ENCODE measurements at regions not wholly inside any gene's neighbourhood (a gene's known extent, or its start where the extent isn't known, plus 50 kb on each side); places are given as distances from the start of the nearest gene placed in this dataset.

- H3K36me3 ChIP-seq (replicated peaks; ENCODE audit: insufficient read depth, low read length): no peaks in the 10 kb centered on the region
- H3K27me3 ChIP-seq (replicated peaks; ENCODE audit: insufficient read depth, low read length): no peaks in the 10 kb centered on the region
- no peak for DNase-seq
- TF ChIP-seq CTCF (IDR thresholded peaks at IDR 0.05; ENCODE audit: low read length) (no peak), EZH2phosphoT487 (IDR thresholded peaks at IDR 0.05; ENCODE audit: low read length) (no peak), EZH2 (optimal IDR thresholded peaks at IDR 0.05; ENCODE audit: low read depth, low read length) (no peak)
- no peaks in the 10 kb centered on the region for H3K4me1 ChIP-seq (ENCODE audit: low read length)
- no peaks in the 10 kb centered on the region for H3K9me2 ChIP-seq (replicated peaks; ENCODE audit: insufficient read depth, low read length)
- H4K20me1 ChIP-seq (ENCODE audit: insufficient read depth, low read length): no peaks in the 10 kb centered on the region
- H3F3A ChIP-seq (ENCODE audit: insufficient read depth, low read length): no peaks in the 10 kb centered on the region
- H3K4me2 ChIP-seq (ENCODE audit: low read depth, low read length): no peak overlapping the region
- H3K4me3 ChIP-seq (ENCODE audit: low read length): no peak overlapping the region
- no peaks in the 10 kb centered on the region for H3K79me2 ChIP-seq (ENCODE audit: low read length)
- H3K27ac ChIP-seq (ENCODE audit: low read length): no peak overlapping the region
- no peak overlapping the region for H3K9ac ChIP-seq (ENCODE audit: low read length)
- no peak overlapping the region for H2AFZ ChIP-seq (ENCODE audit: low read length)
- H3K9me3 ChIP-seq (replicated peaks; ENCODE audit: insufficient read depth, low read length): no peaks in the 10 kb centered on the region
Observed at GRCh38 chr4:180197471-180197870, 2045.7 kb upstream of the TENM3 start.

- TF ChIP-seq EZH2 (optimal IDR thresholded peaks at IDR 0.05; ENCODE audit: low read depth, low read length) (no peak), CTCF (IDR thresholded peaks at IDR 0.05; ENCODE audit: low read length) (no peak), EZH2phosphoT487 (IDR thresholded peaks at IDR 0.05; ENCODE audit: low read length) (no peak)
- Histone ChIP-seq H3K27ac (ENCODE audit: low read length) (no peak overlapping the region), H3K9me3 (replicated peaks; ENCODE audit: insufficient read depth, low read length) (no peaks in the 10 kb centered on the region), H3K9ac (ENCODE audit: low read length) (no peak overlapping the region), H3K79me2 (ENCODE audit: low read length) (no peaks in the 10 kb centered on the region), H3K4me1 (ENCODE audit: low read length) (no peaks in the 10 kb centered on the region), H3K9me2 (replicated peaks; ENCODE audit: insufficient read depth, low read length) (no peaks in the 10 kb centered on the region), H3K27me3 (replicated peaks; ENCODE audit: insufficient read depth, low read length) (no peaks in the 10 kb centered on the region), H2AFZ (ENCODE audit: low read length) (no peak overlapping the region), H3F3A (ENCODE audit: insufficient read depth, low read length) (no peaks in the 10 kb centered on the region), H3K4me2 (ENCODE audit: low read depth, low read length) (no peak overlapping the region), H4K20me1 (ENCODE audit: insufficient read depth, low read length) (no peaks in the 10 kb centered on the region), H3K4me3 (ENCODE audit: low read length) (no peak overlapping the region), H3K36me3 (replicated peaks; ENCODE audit: insufficient read depth, low read length) (no peaks in the 10 kb centered on the region)
- DNase-seq: no peak
Observed at GRCh38 chr4:180203349-180203748, 2039.9 kb upstream of the TENM3 start.

- no peaks in the 10 kb centered on the region for H3K9me3 ChIP-seq (replicated peaks; ENCODE audit: insufficient read depth, low read length)
- no peaks in the 10 kb centered on the region for H3K4me1 ChIP-seq (ENCODE audit: low read length)
- no peak overlapping the region for H3K9ac ChIP-seq (ENCODE audit: low read length)
- H3K27ac ChIP-seq (ENCODE audit: low read length): no peak overlapping the region
- no peak overlapping the region for H2AFZ ChIP-seq (ENCODE audit: low read length)
- no peak overlapping the region for H3K4me3 ChIP-seq (ENCODE audit: low read length)
- TF ChIP-seq CTCF (IDR thresholded peaks at IDR 0.05; ENCODE audit: low read length) (no peak), EZH2phosphoT487 (IDR thresholded peaks at IDR 0.05; ENCODE audit: low read length) (no peak), EZH2 (optimal IDR thresholded peaks at IDR 0.05; ENCODE audit: low read depth, low read length) (no peak)
- no peaks in the 10 kb centered on the region for H3K9me2 ChIP-seq (replicated peaks; ENCODE audit: insufficient read depth, low read length)
- no peak overlapping the region for H3K4me2 ChIP-seq (ENCODE audit: low read depth, low read length)
- H3K79me2 ChIP-seq (ENCODE audit: low read length): no peaks in the 10 kb centered on the region
- H3K27me3 ChIP-seq (replicated peaks; ENCODE audit: insufficient read depth, low read length): no peaks in the 10 kb centered on the region
- no peak for DNase-seq
- H4K20me1 ChIP-seq (ENCODE audit: insufficient read depth, low read length): no peaks in the 10 kb centered on the region
- H3K36me3 ChIP-seq (replicated peaks; ENCODE audit: insufficient read depth, low read length): no peaks in the 10 kb centered on the region
- no peaks in the 10 kb centered on the region for H3F3A ChIP-seq (ENCODE audit: insufficient read depth, low read length)
Observed at GRCh38 chr4:180205276-180205675, 2037.9 kb upstream of the TENM3 start.

All from MM.1S (cell line).